ENCODE measurements at regions not wholly inside any gene's neighbourhood (a gene's known extent, or its start where the extent isn't known, plus 50 kb on each side); places are given as distances from the start of the nearest gene placed in this dataset.

- no peaks in the 10 kb centered on the region for H3K36me3 Mint-ChIP-seq (ENCODE audit: low read depth)
These were observed 232.8 kb upstream of the DIO3 start for GRCh38 chr14:101328412-101329028.

GRCh38 chr14:101330416-101331140, 230.7 kb upstream of the DIO3 start:
- Mint-ChIP-seq H3K9me3 (no peaks in the 10 kb centered on the region), H3K27me3 (ENCODE audit: low read depth) (peaks cover 12% of the 10 kb centered on the region), H3K36me3 (ENCODE audit: low read depth) (no peaks in the 10 kb centered on the region), H3K4me1 (peaks cover 10% of the 10 kb centered on the region), H3K4me3 (no peak overlapping the region), H3K27ac (no peak overlapping the region)
- no peak for TF ChIP-seq CTCF (IDR thresholded peaks at IDR 0.05; ENCODE audit: unreplicated experiment in 3 of 3)

More at GRCh38 chr14:101328412-101329028, 232.8 kb upstream of the DIO3 start:
- H3K27ac Mint-ChIP-seq = no peak overlapping the region
- H3K4me3 Mint-ChIP-seq = no peak overlapping the region
- H3K27me3 Mint-ChIP-seq (ENCODE audit: low read depth) = peaks cover 5% of the 10 kb centered on the region
- H3K4me1 Mint-ChIP-seq = peaks cover 5% of the 10 kb centered on the region
- TF ChIP-seq CTCF (IDR thresholded peaks at IDR 0.05; ENCODE audit: unreplicated experiment in 3 of 3) = no peak
- H3K9me3 Mint-ChIP-seq = peaks cover 7% of the 10 kb centered on the region

GRCh38 chr14:101331141-101331525, 230.2 kb upstream of the DIO3 start:
- no peaks in the 10 kb centered on the region for H3K36me3 Mint-ChIP-seq (ENCODE audit: low read depth)
- H3K4me1 Mint-ChIP-seq = peaks cover 12% of the 10 kb centered on the region
- no peak overlapping the region for H3K4me3 Mint-ChIP-seq
- no peaks in the 10 kb centered on the region for H3K9me3 Mint-ChIP-seq
- peak overlapping the region; percentile 23 to 37 (median 25) for H3K27ac Mint-ChIP-seq
- peaks cover 13% of the 10 kb centered on the region for H3K27me3 Mint-ChIP-seq (ENCODE audit: low read depth)
- TF ChIP-seq CTCF (IDR thresholded peaks at IDR 0.05; ENCODE audit: unreplicated experiment in 3 of 3) = no peak

- Mint-ChIP-seq H3K4me3 (no peak overlapping the region), H3K9me3 (no peaks in the 10 kb centered on the region), H3K27ac (peak overlapping the region; percentile 23 to 37 (median 25)), H3K27me3 (ENCODE audit: low read depth) (peaks cover 19% of the 10 kb centered on the region), H3K4me1 (peaks cover 16% of the 10 kb centered on the region), H3K36me3 (ENCODE audit: low read depth) (no peaks in the 10 kb centered on the region)
- no peak for TF ChIP-seq CTCF (IDR thresholded peaks at IDR 0.05; ENCODE audit: unreplicated experiment in 3 of 3)
These were observed 229.6 kb upstream of the DIO3 start for GRCh38 chr14:101331661-101332169.

GRCh38 chr14:101332281-101332680, 229.0 kb upstream of the DIO3 start:
- Mint-ChIP-seq H3K9me3 (no peaks in the 10 kb centered on the region), H3K27me3 (ENCODE audit: low read depth) (peaks cover 24% of the 10 kb centered on the region), H3K27ac (no peak overlapping the region), H3K36me3 (ENCODE audit: low read depth) (no peaks in the 10 kb centered on the region), H3K4me3 (no peak overlapping the region), H3K4me1 (peaks cover 17% of the 10 kb centered on the region)
- TF ChIP-seq CTCF (IDR thresholded peaks at IDR 0.05; ENCODE audit: unreplicated experiment in 3 of 3) = no peak

Data from nephron (organoid).